ENCODE measurements at regions not wholly inside any gene's neighbourhood (a gene's known extent, or its start where the extent isn't known, plus 50 kb on each side); places are given as distances from the start of the nearest gene placed in this dataset.
"Not testable (repeated sequence)": the region's sequence is repeated elsewhere in the genome, so short reads cannot be mapped to it uniquely, and the experiment has no call there.

DNA sequence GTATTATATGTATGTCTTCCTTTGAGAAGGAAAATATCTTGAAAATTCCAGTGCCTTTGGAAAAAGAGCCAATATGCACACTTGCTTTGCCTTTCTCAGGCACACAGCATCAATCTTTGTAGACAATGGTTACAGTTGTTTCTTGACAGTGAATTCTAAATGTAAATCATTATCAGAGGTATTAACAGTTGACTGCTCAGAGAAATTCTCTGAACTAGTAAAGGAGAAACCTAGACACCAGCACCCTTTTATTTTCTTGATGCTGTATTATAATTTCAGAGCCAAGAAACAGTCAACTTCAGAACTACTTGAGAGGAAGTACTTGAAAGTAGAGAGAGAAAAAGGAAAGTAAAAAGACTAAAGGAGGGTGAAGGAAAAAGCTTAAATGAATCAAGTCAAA lies 185.8 kb upstream of the SMIM30 start:
- CTCF ChIA-PET = no interaction called here
- H3K4me3 ChIP-seq (ENCODE audit: low read depth, low read length) = no peak overlapping the region
- TF ChIP-seq, protein P1, sequence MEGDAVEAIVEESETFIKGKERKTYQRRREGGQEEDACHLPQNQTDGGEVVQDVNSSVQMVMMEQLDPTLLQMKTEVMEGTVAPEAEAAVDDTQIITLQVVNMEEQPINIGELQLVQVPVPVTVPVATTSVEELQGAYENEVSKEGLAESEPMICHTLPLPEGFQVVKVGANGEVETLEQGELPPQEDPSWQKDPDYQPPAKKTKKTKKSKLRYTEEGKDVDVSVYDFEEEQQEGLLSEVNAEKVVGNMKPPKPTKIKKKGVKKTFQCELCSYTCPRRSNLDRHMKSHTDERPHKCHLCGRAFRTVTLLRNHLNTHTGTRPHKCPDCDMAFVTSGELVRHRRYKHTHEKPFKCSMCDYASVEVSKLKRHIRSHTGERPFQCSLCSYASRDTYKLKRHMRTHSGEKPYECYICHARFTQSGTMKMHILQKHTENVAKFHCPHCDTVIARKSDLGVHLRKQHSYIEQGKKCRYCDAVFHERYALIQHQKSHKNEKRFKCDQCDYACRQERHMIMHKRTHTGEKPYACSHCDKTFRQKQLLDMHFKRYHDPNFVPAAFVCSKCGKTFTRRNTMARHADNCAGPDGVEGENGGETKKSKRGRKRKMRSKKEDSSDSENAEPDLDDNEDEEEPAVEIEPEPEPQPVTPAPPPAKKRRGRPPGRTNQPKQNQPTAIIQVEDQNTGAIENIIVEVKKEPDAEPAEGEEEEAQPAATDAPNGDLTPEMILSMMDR (IDR thresholded peaks at IDR 0.05; ENCODE audit: insufficient read depth, low read depth, low read length) = no peak
- H3K27me3 ChIP-seq (ENCODE audit: control insufficient read depth, insufficient read depth, low read length) = no peaks in the 10 kb centered on the region
- DNase-seq (ENCODE audit: low read depth) = no peak
- H3K36me3 ChIP-seq (ENCODE audit: control insufficient read depth, insufficient read depth, low read length) = no peaks in the 10 kb centered on the region
- POLR2A ChIA-PET = no interaction called here

DNA sequence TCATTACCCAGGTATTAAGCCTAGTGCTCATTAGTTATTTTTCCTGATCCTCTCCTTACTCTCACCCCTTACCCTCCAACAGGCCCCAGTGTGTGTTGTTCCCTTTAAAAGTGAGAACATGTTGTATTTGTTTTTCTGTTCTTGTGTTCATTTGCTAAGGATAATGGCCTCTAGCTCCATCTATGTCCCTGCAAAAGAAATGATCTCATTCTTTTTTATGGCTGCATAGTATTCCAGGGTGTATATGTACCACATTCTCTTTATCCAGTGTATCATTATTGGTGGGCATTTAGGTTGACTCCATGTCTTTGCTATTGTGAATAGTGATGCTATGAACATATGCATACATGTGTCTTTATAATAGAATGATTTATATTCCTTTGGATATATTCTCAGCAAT lies 185.0 kb upstream of the SMIM30 start:
- CTCF ChIA-PET; POLR2A ChIA-PET; H3K27me3 ChIP-seq (ENCODE audit: control insufficient read depth, insufficient read depth, low read length); DNase-seq (ENCODE audit: low read depth); H3K4me3 ChIP-seq (ENCODE audit: low read depth, low read length); H3K36me3 ChIP-seq (ENCODE audit: control insufficient read depth, insufficient read depth, low read length): not testable (repeated sequence)

DNA sequence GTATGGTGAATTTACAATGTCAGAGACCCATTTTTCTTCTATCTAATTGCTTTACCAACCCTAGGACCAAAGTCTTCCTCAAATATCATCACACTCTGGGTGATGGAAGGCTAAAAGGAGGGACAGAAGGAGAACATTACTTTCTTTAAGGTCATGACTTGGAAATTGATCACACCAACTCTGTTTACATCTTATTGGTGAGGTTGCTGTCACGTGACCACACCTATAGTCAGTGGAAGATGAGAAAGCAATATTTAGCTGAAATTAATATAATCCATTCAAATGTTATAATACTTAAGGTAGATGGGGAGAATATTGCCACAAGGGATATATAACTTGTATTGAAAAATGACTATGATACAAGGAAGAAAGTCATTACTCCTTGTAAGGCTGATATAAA lies 183.6 kb upstream of the SMIM30 start:
- DNase-seq (ENCODE audit: low read depth) = no peak
- TF ChIP-seq, protein P1 (IDR thresholded peaks at IDR 0.05; ENCODE audit: insufficient read depth, low read depth, low read length) = no peak
- no peaks in the 10 kb centered on the region for H3K27me3 ChIP-seq (ENCODE audit: control insufficient read depth, insufficient read depth, low read length)
- ChIA-PET CTCF (no interaction called here), POLR2A (no interaction called here)
- no peak overlapping the region for H3K4me3 ChIP-seq (ENCODE audit: low read depth, low read length)
- H3K36me3 ChIP-seq (ENCODE audit: control insufficient read depth, insufficient read depth, low read length) = no peaks in the 10 kb centered on the region

DNA sequence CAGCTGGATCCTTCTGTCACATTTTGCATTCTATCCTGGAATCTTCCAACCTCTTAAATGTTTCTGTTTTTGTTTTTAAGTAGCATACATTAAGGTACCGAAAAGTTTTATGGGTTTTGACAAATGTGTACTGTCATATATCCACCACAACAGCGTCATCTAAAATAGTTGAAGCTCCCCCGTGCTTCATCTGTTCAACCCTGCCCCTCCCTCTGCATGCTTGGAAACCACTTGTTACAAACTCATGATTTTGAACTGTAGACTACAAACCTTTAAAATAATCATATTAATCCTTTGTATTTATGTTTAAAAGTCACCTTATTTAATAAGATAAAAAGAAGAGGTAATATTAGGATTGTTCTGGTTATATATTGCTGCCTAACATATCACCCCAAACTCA lies 182.8 kb upstream of the SMIM30 start:
- H3K4me3 ChIP-seq (ENCODE audit: low read depth, low read length) = no peak overlapping the region
- no peak for DNase-seq (ENCODE audit: low read depth)
- ChIA-PET CTCF (no interaction called here), POLR2A (no interaction called here)
- no peaks in the 10 kb centered on the region for H3K27me3 ChIP-seq (ENCODE audit: control insufficient read depth, insufficient read depth, low read length)
- TF ChIP-seq, protein P1 (IDR thresholded peaks at IDR 0.05; ENCODE audit: insufficient read depth, low read depth, low read length) = no peak
- no peaks in the 10 kb centered on the region for H3K36me3 ChIP-seq (ENCODE audit: control insufficient read depth, insufficient read depth, low read length)

DNA sequence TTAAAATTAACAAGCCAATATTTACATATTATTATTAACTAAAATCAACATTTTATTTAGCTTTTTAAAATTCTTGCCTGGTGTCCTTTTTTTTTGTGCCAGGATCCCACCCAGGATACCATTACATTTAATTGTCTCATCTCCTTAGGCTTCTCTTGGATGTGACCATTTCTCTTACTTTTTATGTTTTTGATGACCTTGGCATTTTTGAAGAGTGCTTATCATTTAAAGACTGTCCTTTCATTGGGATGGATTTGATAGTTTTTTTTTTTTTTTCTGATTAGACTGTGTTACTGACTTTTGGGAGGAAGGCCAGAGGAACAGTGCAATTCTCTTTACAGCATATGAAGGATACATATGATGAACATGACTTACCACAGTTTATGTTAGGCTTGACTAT lies 181.4 kb upstream of the SMIM30 start:
- POLR2A ChIA-PET = no interaction called here
- Histone ChIP-seq H3K27me3 (ENCODE audit: control insufficient read depth, insufficient read depth, low read length) (no peaks in the 10 kb centered on the region), H3K4me3 (ENCODE audit: low read depth, low read length) (no peak overlapping the region), H3K36me3 (ENCODE audit: control insufficient read depth, insufficient read depth, low read length) (no peaks in the 10 kb centered on the region)
- TF ChIP-seq, protein P1 (IDR thresholded peaks at IDR 0.05; ENCODE audit: insufficient read depth, low read depth, low read length) = no peak
- no peak for DNase-seq (ENCODE audit: low read depth)
- CTCF ChIA-PET = no interaction called here

DNA sequence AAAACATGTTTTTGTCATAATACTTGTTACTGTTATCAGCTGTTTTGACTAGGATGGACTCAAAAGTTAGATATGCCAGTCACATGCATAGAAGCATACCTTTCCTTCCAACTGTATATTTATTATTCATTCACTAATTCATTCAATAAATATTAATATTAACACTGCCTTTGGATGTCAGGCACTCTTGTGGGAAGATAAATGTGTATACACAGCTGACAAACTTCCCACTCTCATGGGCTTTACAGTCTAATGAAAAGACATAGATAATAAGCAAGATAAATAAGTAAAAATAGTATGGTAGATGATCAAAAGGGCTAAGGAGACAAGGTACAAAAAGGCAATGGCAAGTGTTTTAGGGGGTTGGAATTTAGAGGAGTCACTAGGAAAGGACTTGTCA lies 180.1 kb upstream of the SMIM30 start:
- no peak overlapping the region for H3K4me3 ChIP-seq (ENCODE audit: low read depth, low read length)
- CTCF ChIA-PET = interaction anchor here (3.3 kb wide), 1 partner anchor 138 kb away, joined by 13 read pairs; no protein-coding TSS in a partner anchor
- POLR2A ChIA-PET = no interaction called here
- DNase-seq (ENCODE audit: low read depth) = no peak
- H3K27me3 ChIP-seq (ENCODE audit: control insufficient read depth, insufficient read depth, low read length) = no peaks in the 10 kb centered on the region
- no peaks in the 10 kb centered on the region for H3K36me3 ChIP-seq (ENCODE audit: control insufficient read depth, insufficient read depth, low read length)
- TF ChIP-seq, protein P1 (IDR thresholded peaks at IDR 0.05; ENCODE audit: insufficient read depth, low read depth, low read length) = no peak
